ENCODE measurements at regions not wholly inside any gene's neighbourhood (a gene's known extent, or its start where the extent isn't known, plus 50 kb on each side); places are given as distances from the start of the nearest gene placed in this dataset.
"Not testable (repeated sequence)": the region's sequence is repeated elsewhere in the genome, so short reads cannot be mapped to it uniquely, and the experiment has no call there.

DNA sequence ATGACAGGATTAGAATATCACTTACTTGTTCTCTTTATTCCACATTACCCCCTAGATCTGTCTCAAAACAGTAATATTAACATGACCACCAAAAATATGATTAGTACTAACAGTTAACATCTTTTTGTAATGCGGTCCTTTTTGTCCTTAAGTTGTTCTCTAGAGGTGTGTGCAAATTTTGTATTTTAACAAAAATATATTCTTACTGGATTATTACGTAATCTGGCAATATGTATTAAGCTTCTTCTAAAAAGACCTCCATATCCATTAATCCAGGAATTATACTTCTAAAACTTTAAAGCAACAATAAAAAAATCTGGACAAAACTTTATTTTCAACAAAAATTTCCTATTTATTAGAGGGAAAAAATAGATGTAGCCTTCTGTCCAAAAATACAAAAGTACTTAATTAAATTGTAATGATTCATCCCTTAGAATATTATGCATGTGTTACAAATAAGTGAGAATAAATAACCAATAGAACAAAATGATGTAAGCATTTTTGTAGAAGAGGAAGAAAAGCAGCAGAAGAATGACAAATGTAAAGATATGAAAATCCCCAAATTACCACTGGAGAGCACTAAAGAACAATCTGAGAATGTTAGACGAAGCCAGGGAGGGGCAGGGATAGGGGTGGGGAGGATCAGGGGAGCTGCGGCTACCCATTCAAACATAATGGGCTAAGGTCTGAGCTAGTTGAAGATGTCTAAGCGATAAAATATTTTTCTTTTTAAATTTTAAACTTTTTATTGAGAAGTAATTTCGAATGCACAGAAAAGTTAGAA lies 945.6 kb downstream of the MCTP2 start:
- ATAC-seq = no peak
- intact Hi-C loops (cut with micrococcal nuclease) = no loop called here

GRCh38 chr15:95180530-95180929 lies 949.2 kb downstream of the MCTP2 start:
- DNase-seq = no peak
- no peak for ATAC-seq
- intact Hi-C loops (cut with micrococcal nuclease) = no loop called here

More for the DNA sequence above, 945.6 kb downstream of the MCTP2 start:
- no peak for DNase-seq

DNA sequence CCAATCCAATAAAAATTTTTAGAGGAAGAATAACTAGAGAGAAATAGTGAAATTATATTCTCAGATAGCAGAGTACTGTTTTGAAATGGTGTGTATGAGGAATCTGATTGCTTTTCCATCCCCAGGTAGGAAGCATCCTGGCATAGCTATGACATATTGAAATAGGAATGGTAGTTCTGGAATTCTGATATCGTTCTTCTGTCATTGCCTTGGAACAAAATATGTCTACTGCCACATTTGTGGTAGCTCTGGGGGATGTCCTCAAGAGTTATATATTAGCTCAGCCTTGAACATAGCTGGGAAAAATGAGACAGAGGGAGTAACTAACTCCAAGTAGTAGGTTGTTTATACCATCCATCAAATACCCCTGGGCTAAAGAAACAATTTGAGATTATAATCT lies 950.7 kb downstream of the MCTP2 start:
- intact Hi-C loops (cut with micrococcal nuclease) = no loop called here
- ATAC-seq = no peak
- DNase-seq = no peak

- no peak for DNase-seq
- intact Hi-C loops (cut with micrococcal nuclease) = no loop called here
- no peak for ATAC-seq
Measured at GRCh38 chr15:95192923-95193322, 961.6 kb downstream of the MCTP2 start.

- ATAC-seq (no peak), DNase-seq (no peak)
- intact Hi-C loops (cut with micrococcal nuclease) = no loop called here
Measured at GRCh38 chr15:95194746-95195145, 963.4 kb downstream of the MCTP2 start.

DNA sequence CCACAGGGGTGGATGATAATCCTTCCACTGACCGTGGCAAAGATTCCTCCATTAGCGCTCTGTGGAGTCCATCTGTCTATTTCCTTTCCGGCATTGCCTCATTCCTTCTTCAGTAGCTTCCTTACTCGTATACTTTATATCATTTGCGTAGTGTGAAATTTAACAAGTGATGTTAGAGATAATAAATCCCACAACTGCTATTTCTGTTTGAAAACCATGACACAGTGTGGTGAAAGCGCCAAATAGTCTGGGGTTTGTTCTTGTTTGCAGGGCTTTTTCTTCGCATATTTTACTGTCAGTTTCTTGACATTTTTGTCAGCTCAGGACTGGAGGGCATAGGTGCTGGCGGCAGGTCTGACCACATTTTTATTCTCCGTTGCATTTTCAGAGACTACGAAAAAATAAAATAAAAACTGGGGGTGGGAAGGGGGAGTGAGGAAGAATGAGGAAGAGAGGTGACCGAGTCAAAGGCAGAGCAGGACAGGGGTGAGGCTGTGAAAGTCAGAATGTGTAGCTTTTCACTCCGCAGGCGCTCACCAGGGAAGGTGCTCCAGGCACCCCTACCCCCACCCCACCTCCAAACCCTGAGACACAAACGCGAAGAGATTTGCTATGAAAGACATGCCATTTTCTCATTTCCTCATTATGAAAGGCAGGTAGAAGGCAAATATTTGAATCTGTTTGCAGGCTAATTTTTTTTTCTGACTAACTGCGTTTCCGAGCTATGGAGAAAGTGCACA lies 965.0 kb downstream of the MCTP2 start:
- DNase-seq (no peak), ATAC-seq (no peak)
- intact Hi-C loops (cut with micrococcal nuclease) = no loop called here

DNA sequence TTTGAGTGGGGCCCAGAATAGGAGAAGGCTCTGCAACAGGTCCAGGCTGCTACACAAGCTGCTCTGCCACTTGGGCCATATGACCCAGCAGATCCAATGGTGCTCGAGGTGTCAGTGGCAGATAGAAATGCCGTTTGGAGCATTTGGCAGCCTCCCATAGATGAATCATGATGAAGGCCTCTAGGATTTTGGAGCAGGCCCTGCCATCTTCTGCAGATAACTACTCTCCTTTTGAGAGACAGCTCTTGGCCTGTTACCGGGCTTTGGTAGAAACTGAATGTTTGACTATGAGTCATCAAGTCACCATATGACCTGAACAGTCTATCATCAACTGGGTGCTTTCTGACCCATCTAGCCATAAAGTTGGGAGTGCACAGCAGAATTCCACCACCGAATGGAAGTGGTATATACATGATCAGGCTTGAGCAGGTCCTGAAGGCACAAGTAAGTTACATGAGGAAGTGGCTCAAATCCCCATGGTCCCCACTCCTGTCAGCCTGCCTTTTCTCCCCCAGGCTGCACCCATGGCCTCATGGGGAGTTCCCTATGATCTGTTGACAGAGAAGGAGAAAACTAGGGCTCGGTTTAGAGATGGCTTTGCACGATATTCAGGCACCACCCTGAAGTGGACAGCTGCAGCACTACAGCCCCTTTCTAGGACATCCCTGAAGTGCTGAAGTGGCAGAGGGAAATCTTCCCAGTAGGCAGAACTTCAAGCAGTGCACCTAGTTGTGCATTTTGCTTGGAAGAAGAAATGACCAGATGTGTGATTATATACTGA lies 971.4 kb downstream of the MCTP2 start:
- DNase-seq (no peak), ATAC-seq (no peak)
- intact Hi-C loops (cut with micrococcal nuclease) = no loop called here

- intact Hi-C loops (cut with micrococcal nuclease) = no loop called here
Measured at GRCh38 chr15:95205077-95205476, 973.7 kb downstream of the MCTP2 start.

GRCh38 chr15:95205830-95206229 lies 974.5 kb downstream of the MCTP2 start:
- intact Hi-C loops (cut with micrococcal nuclease); ATAC-seq: not testable (repeated sequence)

More at GRCh38 chr15:95205077-95205476, 973.7 kb downstream of the MCTP2 start:
- DNase-seq = no peak
- no peak for ATAC-seq

GRCh38 chr15:95208071-95208470 lies 976.7 kb downstream of the MCTP2 start:
- intact Hi-C loops (cut with micrococcal nuclease) = no loop called here

More at GRCh38 chr15:95205830-95206229, 974.5 kb downstream of the MCTP2 start:
- DNase-seq = not testable (repeated sequence)

GRCh38 chr15:95208988-95209387 lies 977.6 kb downstream of the MCTP2 start:
- ATAC-seq = no peak
- intact Hi-C loops (cut with micrococcal nuclease) = no loop called here
- DNase-seq = no peak

More at GRCh38 chr15:95208071-95208470, 976.7 kb downstream of the MCTP2 start:
- ATAC-seq = no peak
- no peak for DNase-seq

DNA sequence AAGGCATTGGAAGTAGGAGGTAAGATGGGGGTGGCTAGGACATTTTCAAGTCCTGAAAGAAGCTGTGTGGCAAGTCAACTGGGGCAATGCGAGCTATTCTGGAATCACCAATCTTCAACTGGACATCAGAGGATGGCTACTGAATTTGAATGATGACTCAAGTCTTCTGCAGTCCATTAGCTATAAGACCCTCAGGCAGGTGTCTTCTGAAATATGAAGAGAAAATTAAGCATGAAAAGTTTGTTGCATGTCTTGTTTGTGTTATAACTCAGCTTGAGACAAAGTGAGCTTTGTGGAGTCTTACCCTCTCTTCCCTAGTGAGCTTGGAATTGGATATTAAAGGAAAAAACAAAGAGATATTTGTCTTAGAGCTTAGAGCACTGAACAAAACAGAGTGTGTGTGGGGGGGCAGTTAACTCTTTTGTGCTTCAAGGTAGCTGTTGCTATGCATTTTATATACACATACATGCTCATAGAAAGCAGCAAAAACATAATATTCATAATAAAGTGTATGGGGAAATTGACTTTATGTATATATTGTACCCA lies 979.1 kb downstream of the MCTP2 start:
- ATAC-seq (no peak), DNase-seq (no peak)
- intact Hi-C loops (cut with micrococcal nuclease) = no loop called here

GRCh38 chr15:95215017-95215416 lies 983.7 kb downstream of the MCTP2 start:
- no peak for ATAC-seq
- intact Hi-C loops (cut with micrococcal nuclease) = no loop called here
- no peak for DNase-seq

DNA sequence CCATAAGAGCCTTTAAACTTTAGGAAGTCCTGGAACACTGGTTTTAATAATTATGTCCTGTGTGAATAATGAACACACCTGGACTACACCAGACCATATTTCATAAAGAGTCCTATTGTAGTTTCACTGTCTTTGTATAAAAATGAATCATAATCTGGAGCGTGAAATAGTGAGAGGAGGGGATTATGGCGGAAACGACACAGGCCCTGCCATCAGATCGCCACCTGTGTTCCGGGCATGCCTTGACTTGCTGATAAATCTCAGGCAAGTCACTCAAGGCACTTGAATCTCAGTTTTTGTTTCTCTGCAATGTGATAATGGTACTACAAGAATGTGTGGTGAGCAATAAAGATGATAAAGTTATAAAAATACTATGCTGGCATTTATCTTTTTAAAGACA lies 995.5 kb downstream of the MCTP2 start:
- ATAC-seq (no peak), DNase-seq (no peak)
- intact Hi-C loops (cut with micrococcal nuclease) = no loop called here

GRCh38 chr15:95227235-95227634 lies 995.9 kb downstream of the MCTP2 start:
- ATAC-seq (no peak), DNase-seq (no peak)
- intact Hi-C loops (cut with micrococcal nuclease) = no loop called here

GRCh38 chr15:95228856-95229555 lies 997.6 kb downstream of the MCTP2 start:
- ATAC-seq (no peak), DNase-seq (no peak)
- intact Hi-C loops (cut with micrococcal nuclease) = no loop called here

- no peak for DNase-seq
- no peak for ATAC-seq
- intact Hi-C loops (cut with micrococcal nuclease) = no loop called here
Measured at GRCh38 chr15:95235033-95235432, 1003.7 kb downstream of the MCTP2 start.

DNA sequence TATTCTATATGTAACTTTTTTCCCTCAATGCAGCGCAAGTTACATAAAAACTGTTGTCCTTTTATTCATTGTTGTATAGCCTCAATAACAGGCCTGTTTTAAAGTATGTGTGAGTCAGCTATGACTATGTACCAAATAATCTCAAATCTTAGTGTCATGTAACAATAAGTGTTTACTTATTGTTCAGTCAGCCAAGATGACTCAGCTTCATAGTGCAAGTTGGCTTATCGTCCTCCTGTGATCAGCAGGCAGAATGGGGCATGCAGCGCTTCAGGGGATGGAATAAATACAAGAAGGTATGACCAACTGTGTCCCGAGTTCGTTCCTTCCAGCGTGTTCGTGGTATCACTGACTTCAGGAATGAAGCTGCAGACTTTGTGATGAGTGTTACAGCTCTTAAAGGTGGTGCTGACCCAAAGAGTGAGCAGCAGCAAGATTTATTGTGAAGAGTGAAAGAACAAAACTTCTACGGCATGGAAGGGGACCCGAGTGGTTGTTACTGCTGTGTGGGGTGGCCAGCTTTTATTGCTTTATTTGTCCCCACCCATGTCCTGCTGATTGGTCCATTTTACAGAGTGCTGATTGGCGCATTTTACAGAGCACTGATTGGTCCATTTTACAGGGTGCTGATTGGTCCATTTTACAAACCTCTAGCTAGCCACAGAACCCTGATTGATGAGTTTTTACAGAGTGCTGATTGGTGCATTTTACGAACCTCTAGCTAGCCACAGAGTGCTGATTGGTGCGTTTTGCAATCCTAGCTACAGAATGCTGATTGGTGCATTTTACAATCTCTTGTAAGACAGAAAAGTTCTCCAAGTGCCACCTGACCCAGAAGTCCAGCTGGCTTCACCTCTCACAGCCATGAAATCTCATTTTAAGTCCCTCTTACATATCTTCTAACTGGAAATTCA lies 1016.0 kb downstream of the MCTP2 start:
- DNase-seq (no peak), ATAC-seq (no peak)
- intact Hi-C loops (cut with micrococcal nuclease) = no loop called here
